ENCODE measurements at regions not wholly inside any gene's neighbourhood (a gene's known extent, or its start where the extent isn't known, plus 50 kb on each side); places are given as distances from the start of the nearest gene placed in this dataset.

DNA sequence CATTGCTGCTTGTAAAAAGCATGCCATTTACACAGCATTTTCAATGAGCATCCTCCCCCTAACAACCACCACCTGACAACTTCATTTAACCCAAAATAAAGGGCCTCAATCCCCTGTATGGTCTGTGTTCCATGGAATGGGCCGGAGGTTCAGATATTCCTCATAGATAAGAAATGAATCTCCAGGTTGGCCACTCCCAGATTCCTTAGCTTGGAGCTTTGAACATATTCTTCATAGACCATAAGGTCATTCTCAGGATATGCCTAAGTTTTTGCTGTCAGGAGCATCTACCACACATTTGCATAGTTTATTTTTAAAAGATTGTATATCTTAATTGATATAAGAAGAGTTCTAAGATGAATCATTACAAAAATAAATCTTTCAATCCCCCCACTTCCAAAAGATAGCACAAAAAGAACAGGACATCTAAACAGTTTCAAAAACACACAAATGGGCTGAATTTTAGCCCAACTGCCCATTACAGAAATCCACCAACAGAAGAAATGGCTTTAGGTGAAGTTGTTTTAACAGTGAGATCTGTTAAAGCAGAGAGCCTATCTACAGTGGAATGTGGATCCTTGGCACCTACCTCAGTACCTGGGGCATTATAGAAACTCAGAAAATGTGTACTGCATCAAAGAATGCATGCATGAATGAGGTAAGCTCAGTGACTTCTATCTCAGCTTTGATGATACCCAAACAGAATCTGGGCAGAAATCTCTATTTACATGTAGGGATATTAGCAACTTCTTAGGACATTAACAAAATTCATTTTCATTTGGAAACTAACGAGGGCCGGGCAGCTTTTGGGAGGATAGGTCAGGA, 179.8 kb downstream of the SEC61B start:
- ATAC-seq (ENCODE audit: insufficient read depth, low FRiP score) (no peak), DNase-seq (no peak)
- Histone ChIP-seq H3K4me1 (ENCODE audit: control insufficient read depth in 5 of 5, insufficient read depth in 5 of 5, low read length in 5 of 5) (peaks cover 0 to 3% (median 0%) of the 10 kb centered on the region in 5 donors), H3K9me3 (ENCODE audit: control insufficient read depth in 4 of 4, insufficient read depth in 3 of 4, low read length in 3 of 4) (peaks cover 0 to 2% (median 0%) of the 10 kb centered on the region in 4 donors), H3K4me3 (no peak overlapping the region), H3K27ac (ENCODE audit: low read depth in 1 of 2, low read length in 1 of 2) (no peak overlapping the region), H3K9ac (ENCODE audit: insufficient read depth in 1 of 2, low read length in 2 of 2) (no peak overlapping the region), H3K36me3 (ENCODE audit: control insufficient read depth in 4 of 4, insufficient read depth in 4 of 4, low read length in 4 of 4) (no peaks in the 10 kb centered on the region), H3K27me3 (ENCODE audit: control insufficient read depth in 3 of 3, insufficient read depth in 3 of 3, low read length in 2 of 3) (no peaks in the 10 kb centered on the region)
- 86 to 91% methylated on average over 3 of the region's 3 CpGs for WGBS, 2 donors
- TF ChIP-seq CTCF (IDR thresholded peaks at IDR 0.05; ENCODE audit: control extremely low read depth, extremely low read depth): no peak

DNA sequence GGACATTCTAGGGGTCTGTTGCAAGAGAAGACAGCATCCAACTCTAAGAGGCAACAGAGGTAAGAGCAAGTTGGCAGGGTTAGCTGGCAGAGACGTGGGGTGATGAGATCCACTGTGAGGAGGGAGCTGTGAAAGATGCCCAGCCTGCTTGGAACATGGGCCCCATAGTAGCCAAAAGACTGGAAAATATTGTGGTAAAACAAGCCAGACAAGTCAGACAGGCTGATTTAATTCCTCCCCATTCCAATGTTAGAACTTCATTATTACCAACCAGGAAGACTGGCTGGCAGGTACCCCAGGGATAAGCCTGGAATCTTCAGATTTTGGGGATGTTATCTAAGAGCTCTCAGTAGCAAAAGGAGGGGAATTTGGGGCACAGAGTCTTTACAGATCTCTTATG, 181.3 kb downstream of the SEC61B start:
- Histone ChIP-seq H3K9ac (ENCODE audit: insufficient read depth in 1 of 2, low read length in 2 of 2) (no peak overlapping the region), H3K4me1 (ENCODE audit: control insufficient read depth in 5 of 5, insufficient read depth in 5 of 5, low read length in 5 of 5) (peaks cover 0 to 3% (median 0%) of the 10 kb centered on the region in 5 donors), H3K9me3 (ENCODE audit: control insufficient read depth in 4 of 4, insufficient read depth in 3 of 4, low read length in 3 of 4) (peaks cover 0 to 2% (median 0%) of the 10 kb centered on the region in 4 donors), H3K4me3 (no peak overlapping the region), H3K27me3 (ENCODE audit: control insufficient read depth in 3 of 3, insufficient read depth in 3 of 3, low read length in 2 of 3) (no peaks in the 10 kb centered on the region), H3K36me3 (ENCODE audit: control insufficient read depth in 4 of 4, insufficient read depth in 4 of 4, low read length in 4 of 4) (no peaks in the 10 kb centered on the region), H3K27ac (ENCODE audit: low read depth in 1 of 2, low read length in 1 of 2) (no peak overlapping the region)
- DNase-seq: no peak
- 61 to 94% methylated on average over 1 of the region's 1 CpG for WGBS, 2 donors
- no peak for ATAC-seq (ENCODE audit: insufficient read depth, low FRiP score)
- no peak for TF ChIP-seq CTCF (IDR thresholded peaks at IDR 0.05; ENCODE audit: control extremely low read depth, extremely low read depth)

DNA sequence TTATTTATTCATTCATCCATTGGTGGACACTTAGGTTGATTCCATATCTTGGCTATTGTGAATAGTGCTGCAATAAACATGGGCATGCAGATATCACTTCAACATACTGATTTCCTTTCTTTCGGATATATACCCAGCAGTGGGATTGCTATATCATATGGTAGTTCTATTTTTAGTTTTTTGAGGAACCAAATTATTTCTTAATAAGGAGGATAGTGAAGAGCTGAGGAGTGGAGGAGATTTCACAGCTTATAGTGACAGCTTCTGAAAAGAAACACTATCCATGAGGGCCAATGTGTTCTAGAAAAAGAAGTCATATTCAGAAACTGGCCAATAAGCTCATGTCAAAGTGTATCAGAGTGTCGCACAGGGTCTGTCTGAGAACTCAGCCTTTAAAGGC, 183.3 kb downstream of the SEC61B start:
- H3K9me3 ChIP-seq (ENCODE audit: control insufficient read depth in 4 of 4, insufficient read depth in 3 of 4, low read length in 3 of 4): peaks cover 0 to 1% (median 0%) of the 10 kb centered on the region in 4 donors
- no peak for ATAC-seq (ENCODE audit: insufficient read depth, low FRiP score)
- DNase-seq: peak in 1 of 3 donors; percentile 49
- no peaks in the 10 kb centered on the region for H3K27me3 ChIP-seq (ENCODE audit: control insufficient read depth in 3 of 3, insufficient read depth in 3 of 3, low read length in 2 of 3)
- no peak overlapping the region for H3K27ac ChIP-seq (ENCODE audit: low read depth in 1 of 2, low read length in 1 of 2)
- no peaks in the 10 kb centered on the region for H3K36me3 ChIP-seq (ENCODE audit: control insufficient read depth in 4 of 4, insufficient read depth in 4 of 4, low read length in 4 of 4)
- peaks cover 0 to 3% (median 0%) of the 10 kb centered on the region in 5 donors for H3K4me1 ChIP-seq (ENCODE audit: control insufficient read depth in 5 of 5, insufficient read depth in 5 of 5, low read length in 5 of 5)
- H3K4me3 ChIP-seq: no peak overlapping the region
- no peak overlapping the region for H3K9ac ChIP-seq (ENCODE audit: insufficient read depth in 1 of 2, low read length in 2 of 2)
- 61 to 67% methylated on average over 2 of the region's 2 CpGs for WGBS, 2 donors
- TF ChIP-seq CTCF (IDR thresholded peaks at IDR 0.05; ENCODE audit: control extremely low read depth, extremely low read depth): no peak
